HS-27A (cell line): ENCODE measurements at regions not wholly inside any gene's neighbourhood (a gene's known extent, or its start where the extent isn't known, plus 50 kb on each side); places are given as distances from the start of the nearest gene placed in this dataset.
"Not testable (repeated sequence)": the region's sequence is repeated elsewhere in the genome, so short reads cannot be mapped to it uniquely, and the experiment has no call there.

Experiments used
- DNase-seq: peaks from one replicate; pipeline ENCODE4 v3.0.0-alpha.2; 2012; ENCODE audit warnings: low read depth, missing footprints

- DNase-seq, result no peak
Measured at GRCh38 chr6:94902974-94903628, 674.2 kb upstream of the MANEA start.

- no peak for DNase-seq
Measured at GRCh38 chr6:94899191-94899590, 678.1 kb upstream of the MANEA start.

GRCh38 chr6:94894300-94894699, 683.0 kb upstream of the MANEA start:
- DNase-seq, result no peak

GRCh38 chr6:94893327-94893726, 684.0 kb upstream of the MANEA start:
- no peak for DNase-seq

- DNase-seq, result not testable (repeated sequence)
Measured at GRCh38 chr6:94873819-94874218, 703.5 kb upstream of the MANEA start.

- no peak for DNase-seq
Measured at GRCh38 chr6:94862112-94862511, 715.2 kb upstream of the MANEA start.

- no peak for DNase-seq
Measured at GRCh38 chr6:94859924-94860323, 717.4 kb upstream of the MANEA start.

GRCh38 chr6:94856999-94857398, 720.3 kb upstream of the MANEA start:
- DNase-seq, result not testable (repeated sequence)

- not testable (repeated sequence) for DNase-seq
Measured at GRCh38 chr6:94851329-94851728, 726.0 kb upstream of the MANEA start.

- no peak for DNase-seq
Measured at GRCh38 chr6:94845742-94846141, 731.6 kb upstream of the MANEA start.

GRCh38 chr6:94835264-94835663, 742.1 kb upstream of the MANEA start:
- DNase-seq, result no peak

GRCh38 chr6:94813806-94814205, 763.5 kb upstream of the MANEA start:
- DNase-seq, result no peak

- no peak for DNase-seq
Measured at GRCh38 chr6:94801344-94801743, 776.0 kb upstream of the MANEA start.

GRCh38 chr6:94785514-94785913, 791.8 kb upstream of the MANEA start:
- DNase-seq, result no peak

GRCh38 chr6:94785081-94785480, 792.3 kb upstream of the MANEA start:
- DNase-seq, result not testable (repeated sequence)

GRCh38 chr6:94769197-94769596, 808.1 kb upstream of the MANEA start:
- DNase-seq, result no peak

- DNase-seq, result no peak
Measured at GRCh38 chr6:94751641-94752329, 825.5 kb upstream of the MANEA start.

- DNase-seq, result no peak
Measured at GRCh38 chr6:94736236-94736635, 841.1 kb upstream of the MANEA start.

GRCh38 chr6:94735270-94735669, 842.1 kb upstream of the MANEA start:
- no peak for DNase-seq

- no peak for DNase-seq
Measured at GRCh38 chr6:94734751-94735150, 842.6 kb upstream of the MANEA start.

GRCh38 chr6:94733066-94733465, 844.3 kb upstream of the MANEA start:
- DNase-seq, result no peak

GRCh38 chr6:94727710-94728109, 849.6 kb upstream of the MANEA start:
- DNase-seq, result no peak

- DNase-seq, result no peak
Measured at GRCh38 chr6:94721459-94721858, 855.9 kb upstream of the MANEA start.

- no peak for DNase-seq
Measured at GRCh38 chr6:94713446-94713845, 863.9 kb upstream of the MANEA start.
